ENCODE measurements at regions not wholly inside any gene's neighbourhood (a gene's known extent, or its start where the extent isn't known, plus 50 kb on each side); places are given as distances from the start of the nearest gene placed in this dataset.

GRCh38 chr2:144683966-144684365, 164.0 kb upstream of the ZEB2 start:
- DNase-seq (ENCODE audit: low read depth in 3 of 3, low spot score in 1 of 3), result no peak

- DNase-seq (ENCODE audit: low read depth in 3 of 3, low spot score in 1 of 3), result no peak
Measured at GRCh38 chr2:144683107-144683753, 163.3 kb upstream of the ZEB2 start.

- no peak for DNase-seq (ENCODE audit: low read depth in 3 of 3, low spot score in 1 of 3)
Measured at GRCh38 chr2:144682248-144682647, 162.3 kb upstream of the ZEB2 start.

GRCh38 chr2:144681389-144681788, 161.5 kb upstream of the ZEB2 start:
- no peak for DNase-seq (ENCODE audit: low read depth in 3 of 3, low spot score in 1 of 3)

GRCh38 chr2:144679942-144680341, 160.0 kb upstream of the ZEB2 start:
- DNase-seq (ENCODE audit: low read depth in 3 of 3, low spot score in 1 of 3), result no peak

- DNase-seq (ENCODE audit: low read depth in 3 of 3, low spot score in 1 of 3), result no peak
Measured at GRCh38 chr2:144678736-144679135, 158.8 kb upstream of the ZEB2 start.

- no peak for DNase-seq (ENCODE audit: low read depth in 3 of 3, low spot score in 1 of 3)
Measured at GRCh38 chr2:144675731-144676130, 155.8 kb upstream of the ZEB2 start.

GRCh38 chr2:144675331-144675730, 155.4 kb upstream of the ZEB2 start:
- DNase-seq (ENCODE audit: low read depth in 3 of 3, low spot score in 1 of 3), result no peak

- DNase-seq (ENCODE audit: low read depth in 3 of 3, low spot score in 1 of 3), result no peak
Measured at GRCh38 chr2:144674071-144674470, 154.2 kb upstream of the ZEB2 start.

GRCh38 chr2:144673456-144673855, 153.5 kb upstream of the ZEB2 start:
- no peak for DNase-seq (ENCODE audit: low read depth in 3 of 3, low spot score in 1 of 3)

GRCh38 chr2:144671695-144672455, 152.0 kb upstream of the ZEB2 start:
- DNase-seq (ENCODE audit: low read depth in 3 of 3, low spot score in 1 of 3), result no peak

- no peak for DNase-seq (ENCODE audit: low read depth in 3 of 3, low spot score in 1 of 3)
Measured at GRCh38 chr2:144670738-144671137, 150.8 kb upstream of the ZEB2 start.

GRCh38 chr2:144670080-144670479, 150.2 kb upstream of the ZEB2 start:
- no peak for DNase-seq (ENCODE audit: low read depth in 3 of 3, low spot score in 1 of 3)

GRCh38 chr2:144669196-144669987, 149.5 kb upstream of the ZEB2 start:
- no peak for DNase-seq (ENCODE audit: low read depth in 3 of 3, low spot score in 1 of 3)

- no peak for DNase-seq (ENCODE audit: low read depth in 3 of 3, low spot score in 1 of 3)
Measured at GRCh38 chr2:144668493-144669110, 148.7 kb upstream of the ZEB2 start.

- DNase-seq (ENCODE audit: low read depth in 3 of 3, low spot score in 1 of 3), result no peak
Measured at GRCh38 chr2:144666032-144666431, 146.1 kb upstream of the ZEB2 start.

- DNase-seq (ENCODE audit: low read depth in 3 of 3, low spot score in 1 of 3), result no peak
Measured at GRCh38 chr2:144663207-144663606, 143.3 kb upstream of the ZEB2 start.

- no peak for DNase-seq (ENCODE audit: low read depth in 3 of 3, low spot score in 1 of 3)
Measured at GRCh38 chr2:144660518-144661316, 140.8 kb upstream of the ZEB2 start.

GRCh38 chr2:144659731-144660275, 139.9 kb upstream of the ZEB2 start:
- peak in 2 of 3 donors; percentile 2 to 4 for DNase-seq (ENCODE audit: low read depth in 3 of 3, low spot score in 1 of 3)

- no peak for DNase-seq (ENCODE audit: low read depth in 3 of 3, low spot score in 1 of 3)
Measured at GRCh38 chr2:144654523-144654922, 134.6 kb upstream of the ZEB2 start.
